ENCODE measurements at regions not wholly inside any gene's neighbourhood (a gene's known extent, or its start where the extent isn't known, plus 50 kb on each side); places are given as distances from the start of the nearest gene placed in this dataset.
"Not testable (repeated sequence)": the region's sequence is repeated elsewhere in the genome, so short reads cannot be mapped to it uniquely, and the experiment has no call there.

- no peak for DNase-seq
Measured at GRCh38 chr3:118146658-118147375, 887.8 kb downstream of the IGSF11 start.

DNA sequence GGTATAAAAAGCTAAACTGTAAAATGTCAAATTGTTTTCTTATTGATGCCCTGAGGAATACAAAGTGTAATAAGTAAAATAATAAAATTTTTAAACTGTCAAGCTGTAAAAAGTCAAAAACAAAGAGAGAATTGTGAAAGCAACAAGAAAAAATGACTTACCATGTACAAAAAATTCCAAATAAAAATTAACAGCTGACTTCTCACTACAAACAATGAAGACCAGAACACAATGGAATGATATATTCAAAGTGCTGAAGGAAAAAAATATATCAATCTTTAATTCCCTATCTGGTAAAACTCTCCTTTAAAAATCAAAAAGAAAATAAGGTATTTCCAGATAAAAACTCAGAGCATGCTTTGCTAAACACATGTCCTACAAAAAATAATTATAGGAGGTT lies 883.5 kb downstream of the IGSF11 start:
- DNase-seq, result no peak

- not testable (repeated sequence) for DNase-seq
Measured at GRCh38 chr3:118162627-118163588, 871.7 kb downstream of the IGSF11 start.

- no peak for DNase-seq
Measured at GRCh38 chr3:118165413-118165812, 869.2 kb downstream of the IGSF11 start.

DNA sequence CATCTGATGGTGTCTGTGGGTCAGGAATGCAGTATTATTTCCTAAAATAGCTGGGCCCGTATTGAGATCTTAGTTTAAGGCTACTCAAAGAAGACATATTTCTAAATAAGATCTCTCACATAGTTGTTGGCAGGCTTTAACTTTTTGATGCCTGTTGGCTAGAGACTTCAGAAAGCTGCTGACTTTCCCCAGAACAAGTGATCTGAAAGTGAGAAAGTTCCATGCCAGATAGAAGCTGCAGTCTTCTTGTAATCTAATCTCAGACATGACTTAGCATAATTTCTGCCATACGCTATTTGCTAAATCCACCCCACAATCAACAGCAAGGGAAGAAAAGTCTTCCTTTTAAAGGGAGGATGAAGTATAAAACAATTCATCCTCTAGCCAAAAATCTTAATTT lies 867.1 kb downstream of the IGSF11 start:
- DNase-seq, result no peak

GRCh38 chr3:118168175-118168574 lies 866.5 kb downstream of the IGSF11 start:
- DNase-seq, result no peak

- no peak for DNase-seq
Measured at GRCh38 chr3:118171236-118171852, 863.3 kb downstream of the IGSF11 start.

- DNase-seq, result no peak
Measured at GRCh38 chr3:118180853-118181252, 853.8 kb downstream of the IGSF11 start.

GRCh38 chr3:118181274-118181673 lies 853.4 kb downstream of the IGSF11 start:
- no peak for DNase-seq

DNA sequence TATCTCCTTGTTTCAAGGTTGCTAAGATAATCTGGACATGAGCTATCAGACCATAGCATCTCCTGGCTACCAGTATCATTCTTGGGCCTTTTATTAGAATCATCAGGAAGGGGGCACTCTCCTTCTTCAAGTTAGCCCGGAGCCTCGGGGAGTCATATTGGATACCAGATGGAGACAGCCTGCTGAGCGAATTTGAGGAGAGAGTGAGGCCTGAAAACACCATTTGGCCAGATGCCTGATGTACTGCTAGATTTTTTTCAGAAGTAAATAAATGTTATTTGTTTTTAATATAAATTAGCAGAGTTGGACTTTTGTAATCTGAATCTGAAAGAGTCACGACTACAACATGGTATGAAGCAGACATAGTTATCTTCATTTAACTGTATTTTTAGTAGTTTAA lies 848.6 kb downstream of the IGSF11 start:
- DNase-seq, result no peak

DNA sequence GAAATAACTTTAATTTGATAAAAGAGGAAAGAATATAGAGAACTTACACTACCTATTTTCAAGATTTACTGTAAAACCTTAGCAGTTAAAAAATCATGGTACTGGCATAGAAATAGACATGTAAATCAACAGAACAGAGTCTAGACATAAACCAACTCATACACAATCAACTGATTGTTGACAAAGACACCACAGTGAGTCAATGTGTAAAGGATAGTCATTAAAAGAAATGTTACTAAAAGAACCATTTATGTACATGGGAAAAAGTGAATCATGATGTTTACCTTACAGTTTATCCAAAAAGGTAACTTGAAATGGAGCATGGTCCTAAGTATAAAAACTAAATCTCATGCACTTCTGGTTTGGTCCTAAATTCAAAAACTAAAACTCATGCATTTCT lies 847.4 kb downstream of the IGSF11 start:
- no peak for DNase-seq

- DNase-seq, result no peak
Measured at GRCh38 chr3:118196183-118196582, 838.5 kb downstream of the IGSF11 start.

GRCh38 chr3:118199044-118199443 lies 835.6 kb downstream of the IGSF11 start:
- no peak for DNase-seq

DNA sequence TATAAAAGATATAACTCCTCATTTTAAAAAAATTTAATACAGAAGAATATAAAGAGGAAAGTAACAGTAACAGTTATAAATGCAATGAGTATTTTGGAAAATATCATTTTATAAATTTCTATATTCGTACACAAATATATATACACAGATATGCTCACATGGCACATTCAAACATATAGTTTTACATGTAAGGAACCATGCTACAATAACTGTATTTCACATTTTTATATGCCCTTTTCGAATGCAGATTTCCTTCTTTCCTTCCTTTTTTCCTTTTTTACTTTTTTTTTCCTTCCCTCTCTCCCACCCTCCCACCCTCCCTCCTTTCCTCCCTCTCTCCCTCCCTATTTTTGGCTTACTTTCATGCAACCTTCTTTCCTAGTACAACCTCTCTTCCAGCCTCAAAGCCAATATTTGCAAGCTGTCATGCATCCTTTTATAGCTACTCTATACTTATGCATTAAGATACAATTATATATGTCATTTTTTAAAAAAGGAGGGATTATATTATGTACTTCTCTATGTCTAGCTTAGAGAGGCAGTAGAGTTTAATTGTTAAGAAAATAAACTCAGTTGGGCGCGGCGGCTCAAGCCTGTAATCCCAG lies 830.5 kb downstream of the IGSF11 start:
- no peak for DNase-seq

DNA sequence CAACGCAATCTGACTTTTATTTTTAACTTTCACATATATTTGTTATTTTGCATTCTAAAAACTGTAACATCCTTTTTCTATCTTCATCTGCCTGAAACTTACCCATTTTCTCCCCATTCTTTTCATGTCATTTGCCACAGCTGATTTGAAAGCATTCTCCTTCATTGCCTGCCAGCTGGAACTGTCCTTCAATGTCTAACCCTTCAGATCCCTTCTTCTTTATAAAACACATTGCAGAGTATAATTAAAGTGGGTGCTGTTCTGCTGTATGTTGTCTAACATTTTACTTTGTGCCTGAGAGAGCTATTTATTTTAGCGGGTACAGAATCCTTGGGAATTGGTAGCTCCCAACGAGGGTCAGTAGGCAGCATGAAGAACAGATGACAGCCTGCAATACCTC lies 827.4 kb downstream of the IGSF11 start:
- DNase-seq, result no peak

DNA sequence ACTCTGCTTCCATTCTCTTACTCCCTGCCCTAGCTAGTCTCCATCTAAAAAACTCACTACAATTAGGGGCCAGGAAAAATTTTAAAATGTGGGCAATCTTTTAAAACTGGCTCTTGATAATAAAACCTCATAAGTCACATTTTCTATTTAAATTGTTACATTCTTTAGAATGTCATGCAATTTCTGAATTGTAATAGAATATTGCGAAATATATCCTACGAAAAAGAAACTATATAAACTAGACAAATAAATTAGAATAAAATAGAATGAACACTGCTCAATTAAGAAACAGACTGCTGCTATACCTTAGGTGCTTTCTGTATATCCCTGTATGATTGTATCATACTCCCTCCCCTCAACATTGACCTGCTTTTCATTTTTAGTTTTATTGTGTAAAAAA lies 826.0 kb downstream of the IGSF11 start:
- no peak for DNase-seq

GRCh38 chr3:118213892-118214291 lies 820.8 kb downstream of the IGSF11 start:
- no peak for DNase-seq

GRCh38 chr3:118226206-118226605 lies 808.4 kb downstream of the IGSF11 start:
- DNase-seq, result no peak

DNA sequence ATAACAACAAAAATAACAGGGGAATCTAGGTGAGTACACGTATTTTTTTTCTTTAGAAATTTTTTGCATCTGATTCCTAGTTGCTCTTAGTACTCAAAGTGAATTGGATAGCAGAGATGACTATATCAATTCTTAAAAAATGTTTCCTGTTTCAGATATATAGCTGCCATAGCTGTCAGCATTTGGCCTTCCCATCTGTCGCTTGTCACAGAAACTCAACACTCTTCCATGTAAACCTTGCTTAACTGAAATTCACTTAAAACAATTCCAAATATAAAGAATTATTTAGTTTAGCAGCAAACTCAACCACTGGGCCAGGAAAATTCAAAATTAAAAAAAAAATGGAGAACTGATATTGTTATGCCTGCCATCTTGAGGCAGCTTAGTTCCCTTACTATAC lies 807.5 kb downstream of the IGSF11 start:
- DNase-seq, result no peak

- DNase-seq, result no peak
Measured at GRCh38 chr3:118228151-118228550, 806.5 kb downstream of the IGSF11 start.

- no peak for DNase-seq
Measured at GRCh38 chr3:118229196-118229595, 805.5 kb downstream of the IGSF11 start.

- no peak for DNase-seq
Measured at GRCh38 chr3:118231578-118231977, 803.1 kb downstream of the IGSF11 start.

DNA sequence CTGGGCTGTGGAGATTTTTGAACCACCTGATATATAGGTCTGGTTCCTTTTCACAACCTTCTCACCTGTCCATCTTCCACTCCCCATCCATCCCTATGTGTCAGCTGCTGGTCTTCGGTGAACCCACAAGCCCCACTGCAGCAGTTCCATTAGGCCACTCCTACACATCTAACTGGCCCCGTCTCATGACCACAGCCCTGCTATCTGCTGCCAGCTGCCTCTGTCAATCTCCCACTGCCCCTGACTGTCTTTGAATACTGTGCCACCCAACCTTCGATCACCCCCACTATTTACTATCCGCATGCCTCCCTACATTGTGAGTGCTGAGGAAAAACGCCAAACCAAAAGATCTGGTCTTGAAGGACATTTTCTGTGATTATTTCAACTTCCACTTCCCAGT lies 795.4 kb downstream of the IGSF11 start:
- no peak for DNase-seq

Data from NCI-H1436 treated with DMSO at 0.1 percent for 48 hours (cell line).